Lower leg skin (tissue), 3 donors: ENCODE measurements at regions not wholly inside any gene's neighbourhood (a gene's known extent, or its start where the extent isn't known, plus 50 kb on each side); places are given as distances from the start of the nearest gene placed in this dataset.

Source experiments
- CTCF ChIP-seq, 3 donors: fragments of 450-650 bp; IDR thresholded peaks; one replicate each; pipeline ENCODE4 v1.5.1; 2016; ENCODE audit warnings: antibody characterized with exemption in 3 of 3, mild to moderate bottlenecking in 3 of 3, moderate library complexity in 2 of 3
- POLR2A ChIP-seq, 2 donors: fragments of 450-650 bp; IDR thresholded peaks; one replicate each; pipeline ENCODE4 v1.6.1; 2016 to 2017; ENCODE audit warnings: antibody characterized with exemption in 2 of 2, mild to moderate bottlenecking in 1 of 2, moderate library complexity in 1 of 2

- TF ChIP-seq POLR2A (IDR thresholded peaks at IDR 0.05): no peak
- TF ChIP-seq CTCF (IDR thresholded peaks at IDR 0.05): no peak
Observed at GRCh38 chr10:7042000-7042399, 368.8 kb downstream of the SFMBT2 start.
